B cell (primary cell): ENCODE measurements at regions not wholly inside any gene's neighbourhood (a gene's known extent, or its start where the extent isn't known, plus 50 kb on each side); places are given as distances from the start of the nearest gene placed in this dataset.

ENCODE experiments used
- ATAC-seq: fragments of 200-7000 bp; cut with Tn5 transposase; one replicate; pipeline ENCODE4 v1.10.0; 2021; ENCODE audit warnings: low read depth, mild to moderate bottlenecking, moderate number of reproducible peaks, moderate library complexity
- CTCF ChIA-PET: fragments of 350-600 bp; sonication (Branson Sonifier 250); formaldehyde crosslinking; loops from one replicate; lab custom pipeline; 2021; ENCODE audit warnings: antibody characterized with exemption, inconsistent platforms; lab: Charles Lee
- POLR2A ChIA-PET: fragments of 350-600 bp; sonication (Branson Sonifier 250); formaldehyde crosslinking; loops from one replicate; lab custom pipeline; 2021; ENCODE audit warnings: antibody characterized with exemption; lab: Charles Lee
- DNase-seq: peaks from one replicate; pipeline ENCODE4 v3.0.0; 2013
- H2AFZ ChIP-seq: 2 replicates; pipeline ENCODE4 v1.6.1; 2012; ENCODE audit warnings: mild to moderate bottlenecking, low read depth, low read length; ENCODE audit not compliant: insufficient read depth, poor library complexity, severe bottlenecking
- H3K27ac ChIP-seq, 2 donors: 1 replicate in 1 of 2; 2 replicates in 1 of 2; pipeline ENCODE4 v1.5.1; 2012 to 2013; ENCODE audit warnings: low read length in 2 of 2, mild to moderate bottlenecking in 2 of 2, moderate library complexity in 1 of 2
- H3K27me3 ChIP-seq, 4 experiments: fragments of 200-600 bp in 1 of 4; sonication (generic) in 1 of 4; replicated peaks in 1 of 4; 1 replicate in 2 of 4; 2 replicates in 2 of 4; pipeline versions ENCODE4 v1.6.1 to v1.7.0; 2013 to 2016; ENCODE audit warnings: low read length in 3 of 4, mild to moderate bottlenecking in 2 of 4, mixed read lengths in 1 of 4, moderate library complexity in 1 of 4; ENCODE audit not compliant: insufficient read depth in 4 of 4, control insufficient read depth in 3 of 4; ENCODE audit errors: control extremely low read depth in 1 of 4
- H3K36me3 ChIP-seq, 2 experiments: replicated peaks in 1 of 2; 1 replicate in 1 of 2; 2 replicates in 1 of 2; pipeline versions ENCODE4 v1.6.1 to v1.7.1; 2013; ENCODE audit warnings: low read length in 1 of 2; ENCODE audit not compliant: insufficient read depth in 2 of 2, control insufficient read depth in 1 of 2; ENCODE audit errors: control extremely low read depth in 1 of 2, extremely low read depth in 1 of 2
- H3K4me1 ChIP-seq, 2 donors: fragments of 200-600 bp in 1 of 2; sonication (generic) in 1 of 2; 1 replicate in 1 of 2; 2 replicates in 1 of 2; pipeline versions ENCODE4 v1.5.1 to v1.6.1; 2013 to 2017; ENCODE audit warnings: low read length in 2 of 2; ENCODE audit not compliant: control insufficient read depth in 2 of 2, insufficient read depth in 2 of 2
- H3K4me2 ChIP-seq: replicated peaks from 2 replicates; pipeline ENCODE3; 2012; ENCODE audit warnings: mild to moderate bottlenecking, low read depth, low read length; ENCODE audit not compliant: poor library complexity, severe bottlenecking
- H3K4me3 ChIP-seq, 5 experiments: fragments of 200-600 bp in 1 of 5; sonication (generic) in 1 of 5; 1 replicate in 3 of 5; 2 replicates in 2 of 5; pipeline versions ENCODE4 v1.5.1 to v1.7.0; 2011 to 2016; ENCODE audit warnings: low read length in 4 of 5, mild to moderate bottlenecking in 4 of 5, low read depth in 2 of 5, control low read depth in 1 of 5, moderate library complexity in 1 of 5; ENCODE audit not compliant: insufficient read depth in 1 of 5; ENCODE audit errors: control extremely low read depth in 1 of 5, extremely low read depth in 1 of 5
- H3K79me2 ChIP-seq: fragments of 200-600 bp; sonication (generic); one replicate; pipeline ENCODE4 v1.6.0; 2016; ENCODE audit warnings: low read length; ENCODE audit not compliant: control insufficient read depth, insufficient read depth
- H3K9ac ChIP-seq: fragments of 200-600 bp; sonication (generic); 2 replicates; pipeline ENCODE4 v1.6.1; 2017; ENCODE audit warnings: mild to moderate bottlenecking, low read length, moderate library complexity
- H3K9me3 ChIP-seq, 3 donors: one replicate each; pipeline versions ENCODE4 v1.6.1 to v1.7.1; 2013; ENCODE audit warnings: low read length in 2 of 3; ENCODE audit not compliant: control insufficient read depth in 2 of 3, insufficient read depth in 1 of 3; ENCODE audit errors: control extremely low read depth in 1 of 3
- H4K20me1 ChIP-seq: 2 replicates; pipeline ENCODE4 v1.6.0; 2012; ENCODE audit warnings: mild to moderate bottlenecking, low read length; ENCODE audit not compliant: insufficient read depth, control insufficient read depth, poor library complexity, severe bottlenecking
- H3K27ac Mint-ChIP-seq: one replicate; pipeline ENCODE4 v1.8.0; 2021; ENCODE audit warnings: mixed read lengths
- H3K27me3 Mint-ChIP-seq: one replicate; pipeline ENCODE4 v1.8.0; 2021; ENCODE audit warnings: mixed read lengths
- H3K4me1 Mint-ChIP-seq: one replicate; pipeline ENCODE4 v1.8.0; 2021; ENCODE audit warnings: mixed read lengths
- H3K4me3 Mint-ChIP-seq: one replicate; pipeline ENCODE4 v1.8.0; 2021; ENCODE audit warnings: mixed read lengths
- H3K9me3 Mint-ChIP-seq: one replicate; pipeline ENCODE4 v1.8.0; 2022; ENCODE audit warnings: mixed read lengths; ENCODE audit not compliant: insufficient read depth
- CTCF ChIP-seq: fragments of 200-600 bp; IDR thresholded peaks from one replicate; pipeline ENCODE4 v1.8.0; 2022; ENCODE audit warnings: antibody characterized with exemption, mild to moderate bottlenecking
- EZH2 ChIP-seq: IDR thresholded peaks from 2 replicates; pipeline ENCODE4 v1.6.1; 2012; ENCODE audit warnings: borderline replicate concordance, low read depth, mild to moderate bottlenecking, moderate library complexity, low read length; ENCODE audit not compliant: insufficient read depth, poor library complexity, severe bottlenecking
- WGBS: methylation state at CpG from one replicate; pipeline ENCODE4 v1.1.5; 2013; ENCODE audit warnings: missing lambda C conversion rate; ENCODE audit not compliant: insufficient coverage; 5-methylcytosine and 5-hydroxymethylcytosine counted together
- intact Hi-C: fragments of 100-400 bp; cut with micrococcal nuclease; formaldehyde crosslinking; loops from one replicate; pipeline ENCODE4 v1.10.0; 2022

GRCh38 chr4:175386776-175387507, 425.1 kb downstream of the GPM6A start:
- no peak overlapping the region for H3K9ac ChIP-seq
- Mint-ChIP-seq H3K4me3 (peak overlapping the region; percentile 47), H3K9me3 (peaks cover under 1% of the 10 kb centered on the region), H3K27ac (peak overlapping the region; percentile 76), H3K4me1 (peaks cover 10% of the 10 kb centered on the region), H3K27me3 (no peaks in the 10 kb centered on the region)
- peaks cover 0 to 14% of the 10 kb centered on the region in 2 donors for H3K4me1 ChIP-seq
- peak; percentile 76 for ATAC-seq
- H3K27ac ChIP-seq, result no peak overlapping the region
- H4K20me1 ChIP-seq, result no peaks in the 10 kb centered on the region
- no peaks in the 10 kb centered on the region for H3K36me3 ChIP-seq
- peak; percentile 17 for DNase-seq
- peaks cover 0 to 16% (median 0%) of the 10 kb centered on the region in 3 donors for H3K9me3 ChIP-seq
- H3K4me2 ChIP-seq, result peak overlapping the region; percentile 15
- CTCF ChIA-PET, result no interaction called here
- no peak overlapping the region for H2AFZ ChIP-seq
- no peak for TF ChIP-seq EZH2
- TF ChIP-seq CTCF, result no peak
- H3K27me3 ChIP-seq, result no peaks in the 10 kb centered on the region
- no peaks in the 10 kb centered on the region for H3K79me2 ChIP-seq
- no peak overlapping the region for H3K4me3 ChIP-seq
- 74% methylated on average over 8 of the region's 9 CpGs for WGBS
- intact Hi-C loops, result no loop called here
- POLR2A ChIA-PET, result no interaction called here

- peaks cover 4% of the 10 kb centered on the region for H3K9me3 Mint-ChIP-seq
- Histone ChIP-seq H3K27me3 (no peaks in the 10 kb centered on the region), H3K9ac (no peak overlapping the region), H3K4me2 (peak overlapping the region; percentile 30), H3K4me3 (no peak overlapping the region), H4K20me1 (no peaks in the 10 kb centered on the region), H2AFZ (no peak overlapping the region), H3K9me3 (peaks cover 0 to 3% (median 0%) of the 10 kb centered on the region in 3 donors), H3K79me2 (no peaks in the 10 kb centered on the region), H3K36me3 (no peaks in the 10 kb centered on the region), H3K4me1 (peaks cover 0 to 5% of the 10 kb centered on the region in 2 donors), H3K27ac (no peak overlapping the region)
- ChIA-PET POLR2A (no interaction called here), CTCF (no interaction called here)
- peaks cover 11% of the 10 kb centered on the region for H3K4me1 Mint-ChIP-seq
- DNase-seq (no peak), ATAC-seq (no peak)
- no peaks in the 10 kb centered on the region for H3K27me3 Mint-ChIP-seq
- intact Hi-C loops, result no loop called here
- no peak for TF ChIP-seq CTCF
- TF ChIP-seq EZH2, result no peak
- no peak overlapping the region for H3K27ac Mint-ChIP-seq
- peak overlapping the region; percentile 1 for H3K4me3 Mint-ChIP-seq
These were observed 417.9 kb downstream of the GPM6A start for GRCh38 chr4:175394208-175394607.
